K562 (cell line): ENCODE measurements at regions not wholly inside any gene's neighbourhood (a gene's known extent, or its start where the extent isn't known, plus 50 kb on each side); places are given as distances from the start of the nearest gene placed in this dataset.

Experiments
- BCLAF1 ChIP-seq, 2 experiments: fragments of 450-650 bp in 1 of 2; IDR thresholded peaks; 2 replicates each; pipeline ENCODE4 v1.6.1; 2011 to 2017; ENCODE audit warnings: low read depth in 2 of 2, antibody characterized with exemption in 1 of 2, borderline replicate concordance in 1 of 2, low read length in 1 of 2, mild to moderate bottlenecking in 1 of 2, mixed read lengths in 1 of 2; ENCODE audit not compliant: control insufficient read depth in 1 of 2
- CHD7 ChIP-seq: fragments of 200-600 bp; sonication (generic); IDR thresholded peaks from one replicate; pipeline ENCODE4 v1.6.1; 2012; ENCODE audit warnings: mild to moderate bottlenecking, low read depth, low read length, inconsistent platforms

GRCh38 chr2:67883316-67884087 lies 179.3 kb downstream of the C1D start (continued):
- no peak for TF ChIP-seq CHD7
- no peak for TF ChIP-seq BCLAF1 (IDR thresholded peaks at IDR 0.05; ENCODE audit: borderline replicate concordance in 1 of 2, control insufficient read depth in 1 of 2, low read depth in 2 of 2, low read length in 1 of 2)
